Karpas-422 (cell line): ENCODE measurements at regions not wholly inside any gene's neighbourhood (a gene's known extent, or its start where the extent isn't known, plus 50 kb on each side); places are given as distances from the start of the nearest gene placed in this dataset.

Source experiments
- DNase-seq: peaks from one replicate; pipeline ENCODE4 v3.0.0-alpha.2; 2015
- H2AFZ ChIP-seq: fragments of 200-600 bp; sonication (generic); 2 replicates; pipeline ENCODE4 v1.6.1; 2014; ENCODE audit warnings: antibody characterized with exemption, low read length, mixed read lengths
- H3K27ac ChIP-seq: fragments of 200-600 bp; sonication (generic); 2 replicates; pipeline ENCODE4 v1.5.1; 2014; ENCODE audit warnings: mild to moderate bottlenecking, low read length, moderate library complexity
- H3K27me3 ChIP-seq: fragments of 200-600 bp; sonication (generic); 2 replicates; pipeline ENCODE4 v1.6.1; 2014; ENCODE audit warnings: low read length, mixed read lengths
- H3K36me3 ChIP-seq: fragments of 200-600 bp; sonication (generic); 2 replicates; pipeline ENCODE4 v1.6.1; 2014; ENCODE audit warnings: low read length, mixed read lengths; ENCODE audit not compliant: insufficient read depth
- H3K4me1 ChIP-seq: fragments of 200-600 bp; sonication (generic); 2 replicates; pipeline ENCODE4 v1.6.1; 2014; ENCODE audit warnings: mild to moderate bottlenecking, low read length, mixed read lengths
- H3K4me2 ChIP-seq: fragments of 200-600 bp; sonication (generic); 2 replicates; pipeline ENCODE4 v1.6.1; 2014; ENCODE audit warnings: low read length, low read depth, mild to moderate bottlenecking; ENCODE audit not compliant: poor library complexity, severe bottlenecking
- H3K4me3 ChIP-seq: fragments of 200-600 bp; sonication (generic); 2 replicates; pipeline ENCODE4 v1.5.1; 2014; ENCODE audit warnings: mild to moderate bottlenecking, antibody characterized with exemption, low read length, mixed read lengths
- H3K79me2 ChIP-seq: fragments of 200-600 bp; sonication (generic); 2 replicates; pipeline ENCODE4 v1.6.1; 2014; ENCODE audit warnings: mild to moderate bottlenecking, low read length, mixed read lengths
- H3K9ac ChIP-seq: fragments of 200-600 bp; sonication (generic); 2 replicates; pipeline ENCODE4 v1.6.0; 2014; ENCODE audit warnings: low read length
- H3K9me2 ChIP-seq: fragments of 200-600 bp; sonication (generic), shearing (Covaris generic); replicated peaks from 2 replicates; pipeline ENCODE4 v1.6.0; 2014; ENCODE audit warnings: mild to moderate bottlenecking, low read length, moderate library complexity; ENCODE audit not compliant: insufficient read depth
- H3K9me3 ChIP-seq: fragments of 300-700, 200-600 bp; sonication (generic); 2 replicates; pipeline ENCODE4 v1.6.1; 2014; ENCODE audit warnings: low read length, mixed read lengths
- H4K20me1 ChIP-seq: fragments of 200-600 bp; sonication (generic); 2 replicates; pipeline ENCODE4 v1.6.1; 2014; ENCODE audit warnings: mild to moderate bottlenecking, antibody characterized with exemption, low read length, low read depth; ENCODE audit not compliant: insufficient read depth

DNA sequence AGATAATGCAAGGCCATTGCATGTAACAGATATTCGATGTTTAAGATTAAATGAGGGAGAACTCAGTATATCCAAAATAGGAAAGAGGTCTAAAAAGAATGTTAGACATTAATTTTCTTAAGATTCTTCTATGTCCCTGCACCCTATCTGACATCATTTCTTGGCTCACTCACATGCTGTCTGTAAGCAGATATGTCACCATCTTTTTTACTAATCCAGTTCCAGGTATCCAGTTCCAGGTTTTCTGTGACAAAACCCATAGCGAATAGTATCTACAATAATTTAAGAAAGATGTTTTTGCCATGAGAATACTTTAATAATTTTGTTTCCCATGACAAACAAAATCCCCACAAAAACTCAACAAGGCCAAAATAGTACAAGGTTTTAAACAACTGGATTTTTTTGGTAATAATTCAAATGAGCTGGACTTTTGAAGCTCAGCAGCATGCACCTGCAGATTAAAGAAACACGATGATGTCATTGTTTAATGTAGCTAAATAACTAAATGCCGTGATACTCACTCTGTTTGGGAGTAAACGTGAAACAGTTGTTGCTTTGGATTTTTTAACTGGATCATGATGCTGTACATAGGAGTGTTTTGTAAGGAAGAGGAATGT lies 867.6 kb downstream of the EPHA3 start:
- H3K4me3 ChIP-seq, result no peak overlapping the region
- no peak overlapping the region for H3K9ac ChIP-seq
- no peaks in the 10 kb centered on the region for H3K9me2 ChIP-seq
- no peak overlapping the region for H3K27ac ChIP-seq
- H4K20me1 ChIP-seq, result no peaks in the 10 kb centered on the region
- H3K36me3 ChIP-seq, result no peaks in the 10 kb centered on the region
- H3K9me3 ChIP-seq, result 0 out of 2 replicates have a peak, but pooled peaks cover 6% of the 10 kb centered on the region
- no peaks in the 10 kb centered on the region for H3K4me1 ChIP-seq
- H3K4me2 ChIP-seq, result no peak overlapping the region
- H2AFZ ChIP-seq, result no peak overlapping the region
- no peaks in the 10 kb centered on the region for H3K27me3 ChIP-seq
- no peak for DNase-seq
- no peaks in the 10 kb centered on the region for H3K79me2 ChIP-seq

DNA sequence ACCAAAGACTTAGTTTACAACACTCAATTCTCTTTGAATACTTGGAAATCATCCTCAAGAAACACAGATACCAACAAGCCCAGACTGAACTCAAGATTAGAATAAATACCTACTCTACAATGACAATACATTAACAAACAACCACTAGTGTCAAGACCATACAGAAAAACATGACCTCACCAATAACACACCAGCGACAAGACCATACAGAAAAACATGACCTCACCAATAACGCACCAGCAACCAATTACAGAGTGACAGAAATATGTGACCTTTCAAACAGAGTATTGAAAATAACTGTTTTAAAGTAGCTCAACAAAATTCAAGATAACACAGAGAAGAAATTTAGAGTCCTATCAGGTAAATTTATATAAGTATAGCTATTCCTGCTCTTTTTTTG lies 876.0 kb downstream of the EPHA3 start:
- no peak for DNase-seq
- H3K36me3 ChIP-seq, result no peaks in the 10 kb centered on the region
- H4K20me1 ChIP-seq, result no peaks in the 10 kb centered on the region
- no peak overlapping the region for H3K4me2 ChIP-seq
- no peak overlapping the region for H3K4me3 ChIP-seq
- no peaks in the 10 kb centered on the region for H3K79me2 ChIP-seq
- H3K9me2 ChIP-seq, result no peaks in the 10 kb centered on the region
- no peak overlapping the region for H3K27ac ChIP-seq
- H3K9ac ChIP-seq, result no peak overlapping the region
- no peaks in the 10 kb centered on the region for H3K27me3 ChIP-seq
- no peaks in the 10 kb centered on the region for H3K4me1 ChIP-seq
- H2AFZ ChIP-seq, result no peak overlapping the region
- H3K9me3 ChIP-seq, result peaks cover 15% of the 10 kb centered on the region; the same call in 1 of the 2 replicates

DNA sequence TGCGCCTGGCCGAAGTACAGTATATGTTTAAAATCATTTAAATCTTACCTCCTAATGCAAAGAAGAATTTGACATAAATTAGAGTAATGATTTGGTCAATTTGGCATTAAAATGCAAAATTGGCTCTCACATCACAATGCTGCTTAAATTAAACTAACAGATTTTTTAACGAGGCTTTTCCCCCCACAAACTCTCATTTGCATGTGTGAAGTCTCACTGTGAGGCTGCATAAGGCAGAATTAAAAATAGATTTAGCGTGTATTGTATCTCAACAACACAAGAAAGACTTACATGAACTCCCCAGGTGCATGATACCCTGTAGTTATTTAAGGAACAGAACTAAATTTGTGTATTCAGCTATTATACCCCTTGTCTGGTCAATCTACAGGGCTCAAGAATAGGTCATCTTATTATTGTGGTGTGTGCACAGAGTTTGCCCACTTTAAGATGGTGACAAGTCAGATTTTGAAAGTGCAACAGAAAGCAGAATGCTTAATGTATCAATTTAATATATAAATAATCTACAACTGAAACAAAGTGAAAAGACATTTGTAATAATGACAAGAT lies 897.9 kb downstream of the EPHA3 start:
- Histone ChIP-seq H3K9ac (no peak overlapping the region), H4K20me1 (no peaks in the 10 kb centered on the region), H3K4me2 (no peak overlapping the region), H3K4me1 (no peaks in the 10 kb centered on the region), H2AFZ (no peak overlapping the region), H3K27ac (no peak overlapping the region), H3K9me3 (no peaks in the 10 kb centered on the region), H3K9me2 (no peaks in the 10 kb centered on the region), H3K79me2 (no peaks in the 10 kb centered on the region), H3K4me3 (no peak overlapping the region), H3K36me3 (no peaks in the 10 kb centered on the region), H3K27me3 (no peaks in the 10 kb centered on the region)
- DNase-seq, result no peak

DNA sequence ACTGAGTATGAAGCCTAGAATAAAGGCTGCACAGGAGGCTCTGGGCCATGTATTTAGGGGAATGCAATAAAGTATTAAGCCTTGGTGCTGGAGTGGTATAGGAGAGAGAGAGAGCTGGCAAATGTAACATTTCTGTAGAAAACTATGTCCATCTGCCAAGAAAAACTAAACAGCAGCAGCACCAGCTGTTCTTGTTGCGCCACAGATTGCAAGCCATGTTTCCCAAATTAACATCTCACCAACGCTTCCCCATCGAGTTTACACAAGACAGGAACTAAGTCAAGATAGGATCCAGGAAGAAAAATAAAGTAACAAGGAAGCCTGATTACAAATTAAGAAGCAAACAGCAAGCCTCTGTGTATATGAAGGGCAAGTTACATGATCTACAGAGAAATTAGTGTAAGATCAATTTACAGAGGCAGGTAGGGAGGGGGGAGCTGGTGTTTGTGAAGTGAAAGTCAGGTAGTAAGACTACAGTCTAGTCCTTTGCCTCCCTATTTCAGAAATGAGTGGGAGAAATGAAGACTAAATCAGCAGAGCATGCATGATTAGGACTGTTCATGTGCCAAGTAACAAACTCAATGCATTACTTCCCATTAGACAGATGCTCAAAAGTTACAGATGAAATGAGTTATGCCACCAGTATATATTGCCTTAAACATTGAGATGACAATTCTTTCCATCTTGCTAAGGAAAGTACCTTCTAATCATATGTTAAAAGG lies 900.5 kb downstream of the EPHA3 start:
- Histone ChIP-seq H3K36me3 (no peaks in the 10 kb centered on the region), H3K4me1 (no peaks in the 10 kb centered on the region), H3K9me2 (no peaks in the 10 kb centered on the region), H3K27ac (no peak overlapping the region), H3K4me2 (no peak overlapping the region), H3K9me3 (no peaks in the 10 kb centered on the region), H3K9ac (no peak overlapping the region), H4K20me1 (no peaks in the 10 kb centered on the region), H2AFZ (no peak overlapping the region), H3K27me3 (no peaks in the 10 kb centered on the region), H3K79me2 (no peaks in the 10 kb centered on the region), H3K4me3 (no peak overlapping the region)
- no peak for DNase-seq

DNA sequence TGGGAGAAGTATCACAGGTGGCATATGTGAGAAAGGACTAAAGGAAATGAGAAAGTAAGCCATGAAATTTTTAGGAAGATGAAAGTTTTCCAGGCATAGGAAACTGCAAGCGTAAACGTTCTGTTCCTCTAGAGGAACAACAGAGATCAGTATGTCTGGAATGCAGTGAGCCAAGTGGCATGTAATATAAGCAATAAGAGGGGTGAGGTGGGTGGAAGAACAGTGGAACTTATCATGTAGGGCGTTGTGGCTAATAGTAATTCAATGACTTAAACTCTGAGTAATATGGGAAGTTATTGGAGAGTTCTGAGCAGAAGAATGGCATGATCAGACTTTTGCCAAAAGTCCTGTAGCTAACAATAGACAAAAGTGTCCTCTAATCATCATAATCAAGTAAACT lies 902.9 kb downstream of the EPHA3 start:
- Histone ChIP-seq H3K9me2 (no peaks in the 10 kb centered on the region), H3K27me3 (no peaks in the 10 kb centered on the region), H3K4me3 (no peak overlapping the region), H3K79me2 (no peaks in the 10 kb centered on the region), H3K27ac (no peak overlapping the region), H2AFZ (no peak overlapping the region), H3K36me3 (no peaks in the 10 kb centered on the region), H4K20me1 (no peaks in the 10 kb centered on the region), H3K9me3 (no peaks in the 10 kb centered on the region), H3K4me1 (no peaks in the 10 kb centered on the region), H3K9ac (no peak overlapping the region), H3K4me2 (no peak overlapping the region)
- DNase-seq, result no peak

DNA sequence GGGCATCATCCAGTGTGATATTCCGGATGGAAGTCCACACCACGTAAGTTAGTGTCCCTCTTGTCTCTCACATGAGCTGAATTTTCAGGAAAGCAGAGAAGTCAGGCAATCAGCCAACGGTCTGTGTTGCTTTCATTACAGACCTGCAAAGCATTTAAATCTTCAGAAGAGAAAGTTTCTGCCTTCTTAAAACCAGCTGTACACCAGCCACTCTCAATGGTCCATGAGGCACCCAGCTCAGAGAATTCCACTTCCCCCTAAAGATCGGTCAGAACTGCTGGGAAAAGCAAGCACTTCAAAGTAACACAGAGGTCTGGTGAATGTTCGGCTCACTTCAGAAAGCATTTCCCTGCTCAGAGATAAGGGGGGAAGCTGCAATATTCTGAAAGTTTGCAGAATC lies 903.7 kb downstream of the EPHA3 start:
- no peaks in the 10 kb centered on the region for H3K36me3 ChIP-seq
- H2AFZ ChIP-seq, result no peak overlapping the region
- no peaks in the 10 kb centered on the region for H3K9me2 ChIP-seq
- H3K79me2 ChIP-seq, result no peaks in the 10 kb centered on the region
- H3K9me3 ChIP-seq, result no peaks in the 10 kb centered on the region
- no peaks in the 10 kb centered on the region for H4K20me1 ChIP-seq
- no peaks in the 10 kb centered on the region for H3K4me1 ChIP-seq
- no peak overlapping the region for H3K27ac ChIP-seq
- no peak overlapping the region for H3K4me3 ChIP-seq
- H3K27me3 ChIP-seq, result no peaks in the 10 kb centered on the region
- no peak for DNase-seq
- no peak overlapping the region for H3K4me2 ChIP-seq
- H3K9ac ChIP-seq, result no peak overlapping the region

DNA sequence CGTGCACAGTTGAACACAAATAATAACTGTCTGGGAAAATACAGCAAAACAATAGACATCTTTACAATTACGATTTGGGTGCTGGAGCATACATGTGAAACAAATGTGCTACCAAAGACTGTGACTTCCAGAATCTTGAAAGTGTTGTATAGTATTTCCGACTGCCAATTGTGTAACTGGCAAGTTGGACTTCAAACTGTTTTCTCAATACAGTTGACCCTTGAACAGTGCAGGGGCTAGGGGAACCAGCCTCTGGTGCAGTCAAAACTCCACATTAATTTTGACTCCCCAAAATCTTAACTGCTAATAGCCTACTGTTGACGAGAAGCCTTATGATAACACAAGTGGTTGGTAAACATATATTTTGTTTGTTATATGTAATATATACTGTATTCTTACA lies 904.2 kb downstream of the EPHA3 start:
- Histone ChIP-seq H3K4me2 (no peak overlapping the region), H4K20me1 (no peaks in the 10 kb centered on the region), H3K79me2 (no peaks in the 10 kb centered on the region), H3K36me3 (no peaks in the 10 kb centered on the region), H3K9ac (no peak overlapping the region), H2AFZ (no peak overlapping the region), H3K9me2 (no peaks in the 10 kb centered on the region), H3K9me3 (no peaks in the 10 kb centered on the region), H3K27ac (no peak overlapping the region), H3K27me3 (no peaks in the 10 kb centered on the region), H3K4me3 (no peak overlapping the region), H3K4me1 (no peaks in the 10 kb centered on the region)
- no peak for DNase-seq

DNA sequence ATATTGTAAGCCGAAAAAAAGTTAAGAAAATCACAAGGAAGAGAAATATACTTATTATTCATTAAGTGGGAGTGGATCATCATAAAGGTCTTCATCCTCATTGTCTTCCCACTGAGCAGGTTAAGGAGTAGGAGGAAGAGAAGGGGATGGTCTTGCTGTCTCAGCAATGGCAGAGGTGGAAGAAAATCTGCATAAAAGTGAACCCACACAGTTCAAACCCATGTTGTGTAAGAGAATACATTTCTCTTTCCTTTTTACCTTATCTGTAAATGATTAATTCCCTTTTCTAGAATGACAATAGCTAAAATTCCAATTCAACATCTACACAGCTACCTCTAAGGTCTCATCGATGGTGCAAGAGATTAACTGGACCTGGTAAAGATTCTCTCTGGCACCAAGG lies 904.6 kb downstream of the EPHA3 start:
- Histone ChIP-seq H3K4me2 (no peak overlapping the region), H4K20me1 (no peaks in the 10 kb centered on the region), H3K4me1 (no peaks in the 10 kb centered on the region), H3K27ac (no peak overlapping the region), H3K36me3 (no peaks in the 10 kb centered on the region), H3K4me3 (no peak overlapping the region), H3K9ac (no peak overlapping the region), H2AFZ (no peak overlapping the region), H3K9me2 (no peaks in the 10 kb centered on the region), H3K9me3 (no peaks in the 10 kb centered on the region), H3K79me2 (no peaks in the 10 kb centered on the region), H3K27me3 (no peaks in the 10 kb centered on the region)
- no peak for DNase-seq
